Adrenal gland (tissue), 9 donors: ENCODE measurements at regions not wholly inside any gene's neighbourhood (a gene's known extent, or its start where the extent isn't known, plus 50 kb on each side); places are given as distances from the start of the nearest gene placed in this dataset.

ENCODE experiments used
- DNase-seq, 7 donors: peaks; one replicate each; pipeline ENCODE4 v3.0.0-alpha.2; 2019 to 2020
- H3K27ac ChIP-seq, 5 donors: fragments of 200-600 bp; sonication (generic) in 4 of 5; 1 replicate in 3 of 5; 2 replicates in 2 of 5; pipeline versions ENCODE4 v1.5.1 to v1.8.0; 2016 to 2020; ENCODE audit warnings: mild to moderate bottlenecking in 1 of 5
- H3K27me3 ChIP-seq: fragments of 200-600 bp; 2 replicates; pipeline ENCODE4 v1.8.0; 2021
- H3K36me3 ChIP-seq, 2 donors: fragments of 200-600 bp; replicated peaks in 1 of 2; 1 replicate in 1 of 2; 2 replicates in 1 of 2; pipeline versions ENCODE4 v1.5.1 to v1.8.0; 2018 to 2022
- H3K4me1 ChIP-seq, 2 donors: fragments of 200-600 bp; replicated peaks in 1 of 2; 1 replicate in 1 of 2; 2 replicates in 1 of 2; pipeline versions ENCODE4 v1.5.1 to v1.8.0; 2018 to 2021
- H3K4me3 ChIP-seq, 4 donors: fragments of 200-600 bp; sonication (generic) in 3 of 4; one replicate each; pipeline ENCODE4 v1.5.1; 2016 to 2018
- H3K9me3 ChIP-seq, 3 donors: fragments of 200-600 bp; sonication (generic) in 1 of 3; replicated peaks in 1 of 3; 1 replicate in 2 of 3; 2 replicates in 1 of 3; pipeline versions ENCODE4 v1.5.1 to v1.8.0; 2016 to 2021
- POLR2A ChIP-seq, 2 donors: fragments of 450-650 bp; IDR thresholded peaks; one replicate each; pipeline ENCODE4 v1.6.1; 2017; ENCODE audit warnings: antibody characterized with exemption in 2 of 2, mild to moderate bottlenecking in 2 of 2, moderate library complexity in 1 of 2
- WGBS, 4 donors: extraction: QIAGEN DNeasy Blood & Tissue Kit in 2 of 4; methylation state at CpG; one replicate each; pipeline versions ENCODE4 v1.1.5 to v1.1.7; 2013 to 2017; 5-methylcytosine and 5-hydroxymethylcytosine counted together
- intact Hi-C, 2 donors: fragments of 100-400 bp; cut with DNase I; formaldehyde crosslinking; loops; one replicate each; pipeline versions ENCODE4 v1.14.1 to v1.15.0; 2022 to 2023
- TF ChIP-seq, protein P1 (sequence below), 6 experiments: fragments of 450-650 bp in 4 of 6; fragments of 200-600 bp in 2 of 6; sonication (generic) in 1 of 6; IDR thresholded peaks; 1 replicate in 5 of 6; 2 replicates in 1 of 6; pipeline versions ENCODE4 v1.5.1 to v1.8.0; 2016 to 2021; ENCODE audit warnings: antibody characterized with exemption in 6 of 6, mild to moderate bottlenecking in 2 of 6, moderate library complexity in 1 of 6
- donor health status: healthy with polysubstance abuse.
- donor health status: Bipolar disorder and iron deficiency.
- donor health status: DM: yes; HTN: yes; CAD: no.
- donor health status: DM: no; HTN: no; CAD: no.
- donor health status: DM: no; HTN: no; CAD: no.

- Histone ChIP-seq H3K9me3 (no peaks in the 10 kb centered on the region), H3K27ac (no peak overlapping the region), H3K27me3 (peaks cover 5% of the 10 kb centered on the region), H3K4me3 (no peak overlapping the region), H3K36me3 (no peaks in the 10 kb centered on the region), H3K4me1 (no peaks in the 10 kb centered on the region)
- DNase-seq: no peak
- TF ChIP-seq, protein P1, sequence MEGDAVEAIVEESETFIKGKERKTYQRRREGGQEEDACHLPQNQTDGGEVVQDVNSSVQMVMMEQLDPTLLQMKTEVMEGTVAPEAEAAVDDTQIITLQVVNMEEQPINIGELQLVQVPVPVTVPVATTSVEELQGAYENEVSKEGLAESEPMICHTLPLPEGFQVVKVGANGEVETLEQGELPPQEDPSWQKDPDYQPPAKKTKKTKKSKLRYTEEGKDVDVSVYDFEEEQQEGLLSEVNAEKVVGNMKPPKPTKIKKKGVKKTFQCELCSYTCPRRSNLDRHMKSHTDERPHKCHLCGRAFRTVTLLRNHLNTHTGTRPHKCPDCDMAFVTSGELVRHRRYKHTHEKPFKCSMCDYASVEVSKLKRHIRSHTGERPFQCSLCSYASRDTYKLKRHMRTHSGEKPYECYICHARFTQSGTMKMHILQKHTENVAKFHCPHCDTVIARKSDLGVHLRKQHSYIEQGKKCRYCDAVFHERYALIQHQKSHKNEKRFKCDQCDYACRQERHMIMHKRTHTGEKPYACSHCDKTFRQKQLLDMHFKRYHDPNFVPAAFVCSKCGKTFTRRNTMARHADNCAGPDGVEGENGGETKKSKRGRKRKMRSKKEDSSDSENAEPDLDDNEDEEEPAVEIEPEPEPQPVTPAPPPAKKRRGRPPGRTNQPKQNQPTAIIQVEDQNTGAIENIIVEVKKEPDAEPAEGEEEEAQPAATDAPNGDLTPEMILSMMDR (IDR thresholded peaks at IDR 0.05): no peak
- TF ChIP-seq POLR2A (IDR thresholded peaks at IDR 0.05): no peak
- intact Hi-C loops: no loop called here
Measured at GRCh38 chr12:105433804-105434203, 103.3 kb downstream of the C12orf75 start.

DNA sequence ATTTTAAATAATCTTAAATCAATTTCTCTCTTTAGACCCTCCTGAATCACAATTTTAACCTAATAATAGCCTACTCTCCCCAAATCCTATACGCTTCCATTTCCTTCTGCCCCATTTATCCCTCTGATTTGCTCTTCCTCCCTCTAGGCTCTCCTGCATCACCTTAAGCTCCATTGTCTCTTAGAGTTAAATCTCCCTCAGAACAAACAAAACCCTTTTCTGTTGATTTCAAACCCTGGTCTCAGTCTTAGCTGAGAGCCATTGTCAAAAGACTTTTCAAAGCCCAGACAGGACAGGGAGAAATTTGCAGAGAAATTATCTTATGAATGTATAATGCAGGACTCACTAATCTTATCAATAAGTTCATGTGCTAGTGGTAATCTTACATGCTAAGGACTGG lies 106.1 kb downstream of the C12orf75 start:
- DNase-seq: no peak
- H3K36me3 ChIP-seq: no peaks in the 10 kb centered on the region
- no peaks in the 10 kb centered on the region for H3K4me1 ChIP-seq
- peaks cover 5% of the 10 kb centered on the region for H3K27me3 ChIP-seq
- H3K9me3 ChIP-seq: no peaks in the 10 kb centered on the region
- WGBS, 4 donors: 90 to 92% (median 91%) methylated on average over 1 of the region's 1 CpG
- intact Hi-C loops: no loop called here
- H3K27ac ChIP-seq: no peak overlapping the region
- TF ChIP-seq POLR2A (IDR thresholded peaks at IDR 0.05): no peak
- no peak overlapping the region for H3K4me3 ChIP-seq

GRCh38 chr12:105440037-105440664 lies 109.7 kb downstream of the C12orf75 start:
- no peak overlapping the region for H3K4me3 ChIP-seq
- no peaks in the 10 kb centered on the region for H3K4me1 ChIP-seq
- no peaks in the 10 kb centered on the region for H3K27me3 ChIP-seq
- intact Hi-C loops: no loop called here
- TF ChIP-seq, protein P1 (IDR thresholded peaks at IDR 0.05): no peak
- no peak for TF ChIP-seq POLR2A (IDR thresholded peaks at IDR 0.05)
- H3K27ac ChIP-seq: no peak overlapping the region
- 84 to 98% (median 96%) methylated on average over 1 of the region's 1 CpG for WGBS, 4 donors
- no peak for DNase-seq
- H3K9me3 ChIP-seq: no peaks in the 10 kb centered on the region
- no peaks in the 10 kb centered on the region for H3K36me3 ChIP-seq

- intact Hi-C loops: no loop called here
- Histone ChIP-seq H3K4me3 (no peak overlapping the region), H3K36me3 (no peaks in the 10 kb centered on the region), H3K9me3 (no peaks in the 10 kb centered on the region), H3K27me3 (no peaks in the 10 kb centered on the region), H3K27ac (no peak overlapping the region), H3K4me1 (no peaks in the 10 kb centered on the region)
- no peak for DNase-seq
- 85 to 90% (median 86%) methylated on average over 18 of the region's 18 CpGs for WGBS, 4 donors
- no peak for TF ChIP-seq POLR2A (IDR thresholded peaks at IDR 0.05)
- TF ChIP-seq, protein P1 (IDR thresholded peaks at IDR 0.05): no peak
Measured at GRCh38 chr12:105443802-105444652, 113.5 kb downstream of the C12orf75 start.
